Effector memory CD8-positive, alpha-beta T cell (primary cell): ENCODE measurements at regions not wholly inside any gene's neighbourhood (a gene's known extent, or its start where the extent isn't known, plus 50 kb on each side); places are given as distances from the start of the nearest gene placed in this dataset.
A peak's percentile ranks its signal among the peaks of the same experiment; 100 is the strongest.

Experiments
- ATAC-seq: fragments of 150-1000 bp; cut with Tn5 transposase; replicated peaks from 2 replicates; pipeline ENCODE4 v1.10.0; 2021; ENCODE audit warnings: mild to moderate bottlenecking, moderate library complexity
- DNase-seq, 3 experiments: peaks; one replicate each; pipeline ENCODE4 v3.0.0; 2021
- H3K27ac Mint-ChIP-seq, 2 donors: one replicate each; pipeline ENCODE4 v1.8.0; 2022; ENCODE audit warnings: mild to moderate bottlenecking in 2 of 2, mixed read lengths in 2 of 2, moderate library complexity in 2 of 2
- H3K27me3 Mint-ChIP-seq, 2 donors: one replicate each; pipeline ENCODE4 v1.8.0; 2022; ENCODE audit warnings: mixed read lengths in 2 of 2
- H3K36me3 Mint-ChIP-seq: one replicate; pipeline ENCODE4 v1.8.0; 2022; ENCODE audit warnings: mild to moderate bottlenecking, moderate library complexity, mixed read lengths; ENCODE audit not compliant: insufficient read depth
- H3K4me1 Mint-ChIP-seq, 2 donors: one replicate each; pipeline ENCODE4 v1.8.0; 2022; ENCODE audit warnings: low read depth in 2 of 2, mixed read lengths in 2 of 2
- H3K4me3 Mint-ChIP-seq, 2 donors: one replicate each; pipeline ENCODE4 v1.8.0; 2022; ENCODE audit warnings: mild to moderate bottlenecking in 2 of 2, mixed read lengths in 2 of 2, moderate library complexity in 2 of 2
- H3K9me3 Mint-ChIP-seq, 2 donors: one replicate each; pipeline ENCODE4 v1.8.0; 2022; ENCODE audit warnings: mixed read lengths in 2 of 2

- DNase-seq = no peak
- Mint-ChIP-seq H3K9me3 (no peaks in the 10 kb centered on the region), H3K36me3 (no peaks in the 10 kb centered on the region), H3K27ac (peak overlapping the region in 1 of 2 donors; percentile 35), H3K4me3 (no peak overlapping the region), H3K4me1 (peaks cover 0 to 8% of the 10 kb centered on the region in 2 donors), H3K27me3 (peaks cover 5 to 15% of the 10 kb centered on the region in 2 donors)
- ATAC-seq = no peak
These were observed 95.9 kb upstream of the RUNX1 start for GRCh38 chr21:35144978-35145377.

GRCh38 chr21:35142036-35142815, 93.1 kb upstream of the RUNX1 start:
- peaks cover 5 to 10% of the 10 kb centered on the region in 2 donors for H3K27me3 Mint-ChIP-seq
- H3K4me1 Mint-ChIP-seq = peaks cover 4 to 14% of the 10 kb centered on the region in 2 donors
- no peak overlapping the region for H3K4me3 Mint-ChIP-seq
- H3K9me3 Mint-ChIP-seq = no peaks in the 10 kb centered on the region
- no peak for ATAC-seq
- no peak for DNase-seq
- no peaks in the 10 kb centered on the region for H3K36me3 Mint-ChIP-seq
- no peak overlapping the region for H3K27ac Mint-ChIP-seq

- peak overlapping the region in 1 of 2 donors; percentile 38 for H3K27ac Mint-ChIP-seq
- DNase-seq (no peak), ATAC-seq (no peak)
- H3K4me3 Mint-ChIP-seq = peak overlapping the region in 1 of 2 donors; percentile 60
- no peaks in the 10 kb centered on the region for H3K9me3 Mint-ChIP-seq
- peaks cover 4 to 19% of the 10 kb centered on the region in 2 donors for H3K4me1 Mint-ChIP-seq
- H3K27me3 Mint-ChIP-seq = no peaks in the 10 kb centered on the region
- H3K36me3 Mint-ChIP-seq = no peaks in the 10 kb centered on the region
These were observed 90.2 kb upstream of the RUNX1 start for GRCh38 chr21:35139382-35139715.

- peak overlapping the region; percentile 48 to 60 for H3K4me3 Mint-ChIP-seq
- no peaks in the 10 kb centered on the region for H3K36me3 Mint-ChIP-seq
- DNase-seq (peak in 2 of 3 experiments; percentile 22 to 31), ATAC-seq (peak; percentile 94)
- peak overlapping the region; percentile 38 to 55 for H3K27ac Mint-ChIP-seq
- no peaks in the 10 kb centered on the region for H3K27me3 Mint-ChIP-seq
- H3K4me1 Mint-ChIP-seq = peaks cover 4 to 19% of the 10 kb centered on the region in 2 donors
- H3K9me3 Mint-ChIP-seq = no peaks in the 10 kb centered on the region
These were observed 89.7 kb upstream of the RUNX1 start for GRCh38 chr21:35138665-35139381.

- H3K4me1 Mint-ChIP-seq = peaks cover 4 to 19% of the 10 kb centered on the region in 2 donors
- no peaks in the 10 kb centered on the region for H3K36me3 Mint-ChIP-seq
- DNase-seq (no peak), ATAC-seq (no peak)
- no peaks in the 10 kb centered on the region for H3K9me3 Mint-ChIP-seq
- H3K27ac Mint-ChIP-seq = no peak overlapping the region
- no peaks in the 10 kb centered on the region for H3K27me3 Mint-ChIP-seq
- no peak overlapping the region for H3K4me3 Mint-ChIP-seq
These were observed 87.6 kb upstream of the RUNX1 start for GRCh38 chr21:35136586-35137219.

GRCh38 chr21:35136106-35136505, 87.0 kb upstream of the RUNX1 start:
- no peak overlapping the region for H3K4me3 Mint-ChIP-seq
- no peaks in the 10 kb centered on the region for H3K36me3 Mint-ChIP-seq
- no peaks in the 10 kb centered on the region for H3K9me3 Mint-ChIP-seq
- no peak for ATAC-seq
- no peaks in the 10 kb centered on the region for H3K27me3 Mint-ChIP-seq
- peaks cover 4 to 19% of the 10 kb centered on the region in 2 donors for H3K4me1 Mint-ChIP-seq
- no peak overlapping the region for H3K27ac Mint-ChIP-seq
- no peak for DNase-seq

- peaks cover 4 to 19% of the 10 kb centered on the region in 2 donors for H3K4me1 Mint-ChIP-seq
- H3K27me3 Mint-ChIP-seq = no peaks in the 10 kb centered on the region
- no peak overlapping the region for H3K27ac Mint-ChIP-seq
- DNase-seq (no peak), ATAC-seq (no peak)
- H3K9me3 Mint-ChIP-seq = no peaks in the 10 kb centered on the region
- peaks cover 3% of the 10 kb centered on the region for H3K36me3 Mint-ChIP-seq
- no peak overlapping the region for H3K4me3 Mint-ChIP-seq
These were observed 86.4 kb upstream of the RUNX1 start for GRCh38 chr21:35135481-35135880.

- Mint-ChIP-seq H3K27ac (peak overlapping the region in 1 of 2 donors; percentile 5), H3K36me3 (peaks cover 3% of the 10 kb centered on the region), H3K27me3 (no peaks in the 10 kb centered on the region), H3K4me1 (peaks cover 4 to 16% of the 10 kb centered on the region in 2 donors), H3K4me3 (no peak overlapping the region), H3K9me3 (no peaks in the 10 kb centered on the region)
- DNase-seq = no peak
- ATAC-seq = no peak
These were observed 85.2 kb upstream of the RUNX1 start for GRCh38 chr21:35134309-35134708.

GRCh38 chr21:35128536-35128935, 79.4 kb upstream of the RUNX1 start:
- ATAC-seq = no peak
- Mint-ChIP-seq H3K27ac (no peak overlapping the region), H3K4me1 (no peaks in the 10 kb centered on the region), H3K36me3 (peaks cover 3% of the 10 kb centered on the region), H3K4me3 (no peak overlapping the region), H3K27me3 (no peaks in the 10 kb centered on the region), H3K9me3 (peaks cover 0 to 2% of the 10 kb centered on the region in 2 donors)
- no peak for DNase-seq

GRCh38 chr21:35127851-35128250, 78.7 kb upstream of the RUNX1 start:
- no peaks in the 10 kb centered on the region for H3K27me3 Mint-ChIP-seq
- ATAC-seq (no peak), DNase-seq (no peak)
- H3K36me3 Mint-ChIP-seq = peaks cover 3% of the 10 kb centered on the region
- H3K4me3 Mint-ChIP-seq = no peak overlapping the region
- no peaks in the 10 kb centered on the region for H3K4me1 Mint-ChIP-seq
- H3K9me3 Mint-ChIP-seq = peaks cover 0 to 2% of the 10 kb centered on the region in 2 donors
- H3K27ac Mint-ChIP-seq = no peak overlapping the region

GRCh38 chr21:35127026-35127425, 77.9 kb upstream of the RUNX1 start:
- Mint-ChIP-seq H3K36me3 (peaks cover 3% of the 10 kb centered on the region), H3K4me3 (no peak overlapping the region), H3K4me1 (no peaks in the 10 kb centered on the region), H3K27ac (no peak overlapping the region), H3K27me3 (no peaks in the 10 kb centered on the region), H3K9me3 (peaks cover 0 to 2% of the 10 kb centered on the region in 2 donors)
- DNase-seq (no peak), ATAC-seq (no peak)

GRCh38 chr21:35120631-35121180, 71.6 kb upstream of the RUNX1 start:
- DNase-seq (no peak), ATAC-seq (no peak)
- Mint-ChIP-seq H3K27me3 (peaks cover 0 to 9% of the 10 kb centered on the region in 2 donors), H3K27ac (no peak overlapping the region), H3K9me3 (no peaks in the 10 kb centered on the region), H3K4me1 (peaks cover 0 to 4% of the 10 kb centered on the region in 2 donors), H3K36me3 (no peaks in the 10 kb centered on the region), H3K4me3 (no peak overlapping the region)

GRCh38 chr21:35119501-35120047, 70.5 kb upstream of the RUNX1 start:
- H3K9me3 Mint-ChIP-seq = no peaks in the 10 kb centered on the region
- no peak overlapping the region for H3K27ac Mint-ChIP-seq
- no peaks in the 10 kb centered on the region for H3K36me3 Mint-ChIP-seq
- H3K4me3 Mint-ChIP-seq = no peak overlapping the region
- DNase-seq (no peak), ATAC-seq (no peak)
- H3K27me3 Mint-ChIP-seq = peaks cover 0 to 9% of the 10 kb centered on the region in 2 donors
- H3K4me1 Mint-ChIP-seq = peaks cover 0 to 4% of the 10 kb centered on the region in 2 donors
